HEK293 (cell line): ENCODE measurements at regions not wholly inside any gene's neighbourhood (a gene's known extent, or its start where the extent isn't known, plus 50 kb on each side); places are given as distances from the start of the nearest gene placed in this dataset.

Experiments used
- CTCF ChIP-seq: fragments of 450-650 bp; formaldehyde crosslinking; IDR thresholded peaks from 2 replicates; pipeline ENCODE4 v1.5.1; 2016; ENCODE audit warnings: missing biosample characterization, missing genetic modification characterization
- TRIM28 ChIP-seq: IDR thresholded peaks from 2 replicates; pipeline ENCODE4 v1.6.1; 2011; ENCODE audit warnings: low read length, control low read depth, borderline replicate concordance
- ZFP37 ChIP-seq: fragments of 450-650 bp; formaldehyde crosslinking; IDR thresholded peaks from 2 replicates; pipeline ENCODE4 v1.5.1; 2016; ENCODE audit warnings: missing biosample characterization, missing genetic modification characterization
- ZNF274 ChIP-seq, 2 experiments: fragments of 200-500 bp in 1 of 2; fragments of 450-650 bp in 1 of 2; sonication (Bioruptor generic) in 1 of 2; formaldehyde crosslinking in 1 of 2; IDR thresholded peaks; 2 replicates each; pipeline versions ENCODE4 v1.5.1 to v1.6.1; 2014 to 2016; ENCODE audit warnings: borderline replicate concordance in 1 of 2, inconsistent platforms in 1 of 2, low read length in 1 of 2, missing biosample characterization in 1 of 2, missing genetic modification characterization in 1 of 2
- ZNF585B ChIP-seq: fragments of 450-650 bp; formaldehyde crosslinking; IDR thresholded peaks from 2 replicates; pipeline ENCODE4 v1.5.1; 2016; ENCODE audit warnings: missing biosample characterization, missing genetic modification characterization
- ZNF654 ChIP-seq: fragments of 450-650 bp; formaldehyde crosslinking; IDR thresholded peaks from 2 replicates; pipeline ENCODE4 v1.5.1; 2016; ENCODE audit warnings: low read depth, missing biosample characterization, missing genetic modification characterization
- ZNF785 ChIP-seq: fragments of 450-650 bp; formaldehyde crosslinking; IDR thresholded peaks from 2 replicates; pipeline ENCODE4 v1.5.1; 2016; ENCODE audit warnings: missing biosample characterization, missing genetic modification characterization
- TF ChIP-seq, protein P1 (sequence below): fragments of 450-650 bp; formaldehyde crosslinking; IDR thresholded peaks from 2 replicates; pipeline ENCODE4 v1.5.1; 2016; ENCODE audit warnings: missing biosample characterization, missing genetic modification characterization
- TF ChIP-seq, protein P2 (sequence below): fragments of 450-650 bp; formaldehyde crosslinking; conservative IDR thresholded peaks from 2 replicates; pipeline ENCODE4 v1.5.1; 2016; ENCODE audit warnings: low read depth, missing biosample characterization, missing genetic modification characterization
- TF ChIP-seq, protein P3 (sequence below): fragments of 450-650 bp; formaldehyde crosslinking; IDR thresholded peaks from 2 replicates; pipeline ENCODE4 v1.5.1; 2017; ENCODE audit warnings: missing biosample characterization, mild to moderate bottlenecking, missing genetic modification characterization, moderate library complexity
- TF ChIP-seq, protein P4 (sequence below): fragments of 450-650 bp; formaldehyde crosslinking; IDR thresholded peaks from 2 replicates; pipeline ENCODE4 v1.5.1; 2016; ENCODE audit warnings: missing biosample characterization, missing genetic modification characterization
- TF ChIP-seq, protein P5 (sequence below): fragments of 450-650 bp; formaldehyde crosslinking; IDR thresholded peaks from 2 replicates; pipeline ENCODE4 v1.5.1; 2016; ENCODE audit warnings: missing biosample characterization, missing genetic modification characterization

DNA sequence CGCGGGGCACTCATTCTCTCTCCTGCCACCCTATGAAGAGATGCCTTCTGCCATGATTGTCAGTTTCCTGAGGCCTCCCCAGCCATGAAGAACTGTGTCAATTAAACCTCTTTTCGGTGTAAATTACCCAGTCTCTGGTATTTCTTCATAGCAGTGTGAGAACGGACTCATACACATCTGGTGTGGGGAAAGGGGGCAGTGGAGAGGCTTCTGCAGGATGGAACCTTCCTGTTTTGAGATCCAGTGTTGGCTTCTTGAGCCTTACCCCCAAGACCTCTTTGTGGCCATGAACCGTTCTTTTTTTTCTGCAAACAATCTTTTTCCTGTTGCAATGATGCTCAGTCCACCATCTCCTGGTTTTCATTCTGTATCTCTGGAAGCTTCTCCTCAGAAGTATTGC is 248.4 kb downstream of the PRDM2 start:
- no peak for TF ChIP-seq CTCF (tag by site-specific recombination)
- TF ChIP-seq, protein P1, sequence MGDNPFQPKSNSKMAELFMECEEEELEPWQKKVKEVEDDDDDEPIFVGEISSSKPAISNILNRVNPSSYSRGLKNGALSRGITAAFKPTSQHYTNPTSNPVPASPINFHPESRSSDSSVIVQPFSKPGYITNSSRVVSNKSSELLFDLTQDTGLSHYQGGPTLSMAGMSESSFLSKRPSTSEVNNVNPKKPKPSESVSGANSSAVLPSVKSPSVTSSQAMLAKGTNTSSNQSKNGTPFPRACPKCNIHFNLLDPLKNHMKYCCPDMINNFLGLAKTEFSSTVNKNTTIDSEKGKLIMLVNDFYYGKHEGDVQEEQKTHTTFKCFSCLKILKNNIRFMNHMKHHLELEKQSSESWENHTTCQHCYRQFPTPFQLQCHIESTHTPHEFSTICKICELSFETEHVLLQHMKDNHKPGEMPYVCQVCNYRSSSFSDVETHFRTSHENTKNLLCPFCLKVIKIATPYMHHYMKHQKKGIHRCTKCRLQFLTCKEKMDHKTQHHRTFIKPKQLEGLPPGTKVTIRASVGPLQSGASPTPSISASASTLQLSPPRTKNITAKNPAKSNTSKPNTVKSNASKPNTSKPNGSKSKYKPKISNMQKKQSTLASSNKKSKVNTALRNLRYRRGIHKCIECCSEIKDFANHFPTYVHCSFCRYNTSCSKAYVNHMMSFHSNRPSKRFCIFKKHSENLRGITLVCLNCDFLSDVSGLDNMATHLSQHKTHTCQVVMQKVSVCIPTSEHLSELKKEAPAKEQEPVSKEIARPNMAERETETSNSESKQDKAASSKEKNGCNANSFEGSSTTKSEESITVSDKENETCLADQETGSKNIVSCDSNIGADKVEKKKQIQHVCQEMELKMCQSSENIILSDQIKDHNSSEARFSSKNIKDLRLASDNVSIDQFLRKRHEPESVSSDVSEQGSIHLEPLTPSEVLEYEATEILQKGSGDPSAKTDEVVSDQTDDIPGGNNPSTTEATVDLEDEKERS (tag by site-specific recombination) = no peak
- TF ChIP-seq ZNF785 = no peak
- TF ChIP-seq TRIM28 = no peak
- no peak for TF ChIP-seq ZNF654 (tag by site-specific recombination)
- TF ChIP-seq, protein P2, sequence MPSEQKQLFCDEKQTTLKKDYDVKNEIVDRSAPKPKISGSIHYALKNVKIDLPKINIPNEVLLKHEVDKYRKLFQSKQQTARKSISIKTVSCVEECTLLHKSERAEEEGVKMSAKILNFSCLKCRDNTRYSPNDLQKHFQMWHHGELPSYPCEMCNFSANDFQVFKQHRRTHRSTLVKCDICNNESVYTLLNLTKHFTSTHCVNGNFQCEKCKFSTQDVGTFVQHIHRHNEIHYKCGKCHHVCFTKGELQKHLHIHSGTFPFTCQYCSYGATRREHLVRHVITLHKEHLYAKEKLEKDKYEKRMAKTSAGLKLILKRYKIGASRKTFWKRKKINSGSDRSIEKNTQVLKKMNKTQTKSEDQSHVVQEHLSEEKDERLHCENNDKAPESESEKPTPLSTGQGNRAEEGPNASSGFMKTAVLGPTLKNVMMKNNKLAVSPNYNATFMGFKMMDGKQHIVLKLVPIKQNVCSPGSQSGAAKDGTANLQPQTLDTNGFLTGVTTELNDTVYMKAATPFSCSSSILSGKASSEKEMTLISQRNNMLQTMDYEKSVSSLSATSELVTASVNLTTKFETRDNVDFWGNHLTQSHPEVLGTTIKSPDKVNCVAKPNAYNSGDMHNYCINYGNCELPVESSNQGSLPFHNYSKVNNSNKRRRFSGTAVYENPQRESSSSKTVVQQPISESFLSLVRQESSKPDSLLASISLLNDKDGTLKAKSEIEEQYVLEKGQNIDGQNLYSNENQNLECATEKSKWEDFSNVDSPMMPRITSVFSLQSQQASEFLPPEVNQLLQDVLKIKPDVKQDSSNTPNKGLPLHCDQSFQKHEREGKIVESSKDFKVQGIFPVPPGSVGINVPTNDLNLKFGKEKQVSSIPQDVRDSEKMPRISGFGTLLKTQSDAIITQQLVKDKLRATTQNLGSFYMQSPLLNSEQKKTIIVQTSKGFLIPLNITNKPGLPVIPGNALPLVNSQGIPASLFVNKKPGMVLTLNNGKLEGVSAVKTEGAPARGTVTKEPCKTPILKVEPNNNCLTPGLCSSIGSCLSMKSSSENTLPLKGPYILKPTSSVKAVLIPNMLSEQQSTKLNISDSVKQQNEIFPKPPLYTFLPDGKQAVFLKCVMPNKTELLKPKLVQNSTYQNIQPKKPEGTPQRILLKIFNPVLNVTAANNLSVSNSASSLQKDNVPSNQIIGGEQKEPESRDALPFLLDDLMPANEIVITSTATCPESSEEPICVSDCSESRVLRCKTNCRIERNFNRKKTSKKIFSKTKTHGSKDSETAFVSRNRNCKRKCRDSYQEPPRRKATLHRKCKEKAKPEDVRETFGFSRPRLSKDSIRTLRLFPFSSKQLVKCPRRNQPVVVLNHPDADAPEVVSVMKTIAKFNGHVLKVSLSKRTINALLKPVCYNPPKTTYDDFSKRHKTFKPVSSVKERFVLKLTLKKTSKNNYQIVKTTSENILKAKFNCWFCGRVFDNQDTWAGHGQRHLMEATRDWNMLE (tag by site-specific recombination) = no peak
- TF ChIP-seq, protein P3, sequence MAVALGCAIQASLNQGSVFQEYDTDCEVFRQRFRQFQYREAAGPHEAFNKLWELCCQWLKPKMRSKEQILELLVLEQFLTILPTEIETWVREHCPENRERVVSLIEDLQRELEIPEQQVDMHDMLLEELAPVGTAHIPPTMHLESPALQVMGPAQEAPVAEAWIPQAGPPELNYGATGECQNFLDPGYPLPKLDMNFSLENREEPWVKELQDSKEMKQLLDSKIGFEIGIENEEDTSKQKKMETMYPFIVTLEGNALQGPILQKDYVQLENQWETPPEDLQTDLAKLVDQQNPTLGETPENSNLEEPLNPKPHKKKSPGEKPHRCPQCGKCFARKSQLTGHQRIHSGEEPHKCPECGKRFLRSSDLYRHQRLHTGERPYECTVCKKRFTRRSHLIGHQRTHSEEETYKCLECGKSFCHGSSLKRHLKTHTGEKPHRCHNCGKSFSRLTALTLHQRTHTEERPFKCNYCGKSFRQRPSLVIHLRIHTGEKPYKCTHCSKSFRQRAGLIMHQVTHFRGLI = no peak
- TF ChIP-seq ZNF585B = no peak
- TF ChIP-seq, protein P4, sequence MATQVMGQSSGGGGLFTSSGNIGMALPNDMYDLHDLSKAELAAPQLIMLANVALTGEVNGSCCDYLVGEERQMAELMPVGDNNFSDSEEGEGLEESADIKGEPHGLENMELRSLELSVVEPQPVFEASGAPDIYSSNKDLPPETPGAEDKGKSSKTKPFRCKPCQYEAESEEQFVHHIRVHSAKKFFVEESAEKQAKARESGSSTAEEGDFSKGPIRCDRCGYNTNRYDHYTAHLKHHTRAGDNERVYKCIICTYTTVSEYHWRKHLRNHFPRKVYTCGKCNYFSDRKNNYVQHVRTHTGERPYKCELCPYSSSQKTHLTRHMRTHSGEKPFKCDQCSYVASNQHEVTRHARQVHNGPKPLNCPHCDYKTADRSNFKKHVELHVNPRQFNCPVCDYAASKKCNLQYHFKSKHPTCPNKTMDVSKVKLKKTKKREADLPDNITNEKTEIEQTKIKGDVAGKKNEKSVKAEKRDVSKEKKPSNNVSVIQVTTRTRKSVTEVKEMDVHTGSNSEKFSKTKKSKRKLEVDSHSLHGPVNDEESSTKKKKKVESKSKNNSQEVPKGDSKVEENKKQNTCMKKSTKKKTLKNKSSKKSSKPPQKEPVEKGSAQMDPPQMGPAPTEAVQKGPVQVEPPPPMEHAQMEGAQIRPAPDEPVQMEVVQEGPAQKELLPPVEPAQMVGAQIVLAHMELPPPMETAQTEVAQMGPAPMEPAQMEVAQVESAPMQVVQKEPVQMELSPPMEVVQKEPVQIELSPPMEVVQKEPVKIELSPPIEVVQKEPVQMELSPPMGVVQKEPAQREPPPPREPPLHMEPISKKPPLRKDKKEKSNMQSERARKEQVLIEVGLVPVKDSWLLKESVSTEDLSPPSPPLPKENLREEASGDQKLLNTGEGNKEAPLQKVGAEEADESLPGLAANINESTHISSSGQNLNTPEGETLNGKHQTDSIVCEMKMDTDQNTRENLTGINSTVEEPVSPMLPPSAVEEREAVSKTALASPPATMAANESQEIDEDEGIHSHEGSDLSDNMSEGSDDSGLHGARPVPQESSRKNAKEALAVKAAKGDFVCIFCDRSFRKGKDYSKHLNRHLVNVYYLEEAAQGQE (tag by site-specific recombination) = no peak
- TF ChIP-seq, protein P5, sequence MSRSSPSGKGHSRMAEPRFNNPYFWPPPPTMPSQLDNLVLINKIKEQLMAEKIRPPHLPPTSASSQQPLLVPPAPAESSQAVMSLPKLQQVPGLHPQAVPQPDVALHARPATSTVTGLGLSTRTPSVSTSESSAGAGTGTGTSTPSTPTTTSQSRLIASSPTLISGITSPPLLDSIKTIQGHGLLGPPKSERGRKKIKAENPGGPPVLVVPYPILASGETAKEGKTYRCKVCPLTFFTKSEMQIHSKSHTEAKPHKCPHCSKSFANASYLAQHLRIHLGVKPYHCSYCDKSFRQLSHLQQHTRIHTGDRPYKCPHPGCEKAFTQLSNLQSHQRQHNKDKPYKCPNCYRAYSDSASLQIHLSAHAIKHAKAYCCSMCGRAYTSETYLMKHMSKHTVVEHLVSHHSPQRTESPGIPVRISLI (tag by site-specific recombination) = no peak
- TF ChIP-seq ZFP37 (tag by site-specific recombination) = no peak
- TF ChIP-seq ZNF274 (IDR thresholded peaks at IDR 0.05; ENCODE audit: low read length) = no peak
- no peak for TF ChIP-seq ZNF274 (tag by site-specific recombination; IDR thresholded peaks at IDR 0.05; ENCODE audit: borderline replicate concordance)
